Activated naive CD4-positive, alpha-beta T cell treated with anti-CD3 and anti-CD28 coated beads, Interleukin-2, amount 50 U/mL, for 24 hours (primary cell): ENCODE measurements at regions not wholly inside any gene's neighbourhood (a gene's known extent, or its start where the extent isn't known, plus 50 kb on each side); places are given as distances from the start of the nearest gene placed in this dataset.

Experiments used
- H3K27ac Mint-ChIP-seq: one replicate; pipeline ENCODE4 v1.8.0; 2021; ENCODE audit warnings: mild to moderate bottlenecking, mixed read lengths
- H3K27me3 Mint-ChIP-seq: one replicate; pipeline ENCODE4 v1.8.0; 2021; ENCODE audit warnings: mixed read lengths
- H3K36me3 Mint-ChIP-seq: one replicate; pipeline ENCODE4 v1.8.0; 2021; ENCODE audit warnings: mixed read lengths
- H3K4me1 Mint-ChIP-seq: one replicate; pipeline ENCODE4 v1.8.0; 2021; ENCODE audit warnings: mixed read lengths
- H3K4me3 Mint-ChIP-seq: one replicate; pipeline ENCODE4 v1.8.0; 2021; ENCODE audit warnings: mild to moderate bottlenecking, mixed read lengths
- H3K9me3 Mint-ChIP-seq: one replicate; pipeline ENCODE4 v1.8.0; 2021; ENCODE audit warnings: mixed read lengths

GRCh38 chr2:225971433-225971832 lies 571.9 kb downstream of the NYAP2 start:
- Mint-ChIP-seq H3K4me1 (no peaks in the 10 kb centered on the region), H3K4me3 (no peak overlapping the region), H3K27ac (no peak overlapping the region), H3K27me3 (no peaks in the 10 kb centered on the region), H3K9me3 (no peaks in the 10 kb centered on the region), H3K36me3 (no peaks in the 10 kb centered on the region)

GRCh38 chr2:225948903-225949302 lies 549.4 kb downstream of the NYAP2 start:
- H3K27ac Mint-ChIP-seq = no peak overlapping the region
- H3K4me3 Mint-ChIP-seq = no peak overlapping the region
- no peaks in the 10 kb centered on the region for H3K4me1 Mint-ChIP-seq
- H3K9me3 Mint-ChIP-seq = peaks cover 20% of the 10 kb centered on the region
- no peaks in the 10 kb centered on the region for H3K36me3 Mint-ChIP-seq
- no peaks in the 10 kb centered on the region for H3K27me3 Mint-ChIP-seq

GRCh38 chr2:225938991-225939390 lies 539.5 kb downstream of the NYAP2 start:
- peaks cover 16% of the 10 kb centered on the region for H3K9me3 Mint-ChIP-seq
- H3K4me1 Mint-ChIP-seq = no peaks in the 10 kb centered on the region
- H3K27me3 Mint-ChIP-seq = peaks cover 6% of the 10 kb centered on the region

GRCh38 chr2:225937625-225938187 lies 538.2 kb downstream of the NYAP2 start:
- Mint-ChIP-seq H3K36me3 (peaks cover 1% of the 10 kb centered on the region), H3K27me3 (peaks cover 9% of the 10 kb centered on the region)

More at GRCh38 chr2:225938991-225939390, 539.5 kb downstream of the NYAP2 start:
- Mint-ChIP-seq H3K4me3 (no peak overlapping the region), H3K27ac (no peak overlapping the region), H3K36me3 (peaks cover 1% of the 10 kb centered on the region)

GRCh38 chr2:225932811-225933413 lies 533.4 kb downstream of the NYAP2 start:
- peaks cover 5% of the 10 kb centered on the region for H3K27me3 Mint-ChIP-seq
- H3K4me1 Mint-ChIP-seq = no peaks in the 10 kb centered on the region
- peaks cover 11% of the 10 kb centered on the region for H3K9me3 Mint-ChIP-seq
- H3K4me3 Mint-ChIP-seq = no peak overlapping the region
- no peak overlapping the region for H3K27ac Mint-ChIP-seq
- no peaks in the 10 kb centered on the region for H3K36me3 Mint-ChIP-seq

More at GRCh38 chr2:225937625-225938187, 538.2 kb downstream of the NYAP2 start:
- no peak overlapping the region for H3K27ac Mint-ChIP-seq
- H3K4me3 Mint-ChIP-seq = no peak overlapping the region
- H3K4me1 Mint-ChIP-seq = no peaks in the 10 kb centered on the region
- H3K9me3 Mint-ChIP-seq = peaks cover 16% of the 10 kb centered on the region

- Mint-ChIP-seq H3K9me3 (peaks cover 5% of the 10 kb centered on the region), H3K4me3 (no peak overlapping the region), H3K36me3 (no peaks in the 10 kb centered on the region), H3K4me1 (no peaks in the 10 kb centered on the region), H3K27me3 (peaks cover 7% of the 10 kb centered on the region), H3K27ac (no peak overlapping the region)
Measured at GRCh38 chr2:225930687-225931086, 531.2 kb downstream of the NYAP2 start.

GRCh38 chr2:225920621-225921220 lies 521.2 kb downstream of the NYAP2 start:
- Mint-ChIP-seq H3K27me3 (peaks cover 5% of the 10 kb centered on the region), H3K9me3 (peaks cover 7% of the 10 kb centered on the region), H3K4me3 (no peak overlapping the region), H3K27ac (no peak overlapping the region), H3K36me3 (no peaks in the 10 kb centered on the region), H3K4me1 (no peaks in the 10 kb centered on the region)

GRCh38 chr2:225916692-225917091 lies 517.2 kb downstream of the NYAP2 start:
- no peaks in the 10 kb centered on the region for H3K4me1 Mint-ChIP-seq
- peaks cover 2% of the 10 kb centered on the region for H3K27me3 Mint-ChIP-seq
- peaks cover 7% of the 10 kb centered on the region for H3K9me3 Mint-ChIP-seq
- no peaks in the 10 kb centered on the region for H3K36me3 Mint-ChIP-seq
- H3K4me3 Mint-ChIP-seq = no peak overlapping the region
- no peak overlapping the region for H3K27ac Mint-ChIP-seq

GRCh38 chr2:225911019-225911418 lies 511.5 kb downstream of the NYAP2 start:
- Mint-ChIP-seq H3K4me3 (no peak overlapping the region), H3K27ac (no peak overlapping the region), H3K27me3 (no peaks in the 10 kb centered on the region), H3K9me3 (peaks cover 3% of the 10 kb centered on the region), H3K36me3 (no peaks in the 10 kb centered on the region), H3K4me1 (no peaks in the 10 kb centered on the region)

- no peak overlapping the region for H3K4me3 Mint-ChIP-seq
- no peaks in the 10 kb centered on the region for H3K9me3 Mint-ChIP-seq
- H3K4me1 Mint-ChIP-seq = no peaks in the 10 kb centered on the region
- H3K27me3 Mint-ChIP-seq = peaks cover 11% of the 10 kb centered on the region
- no peaks in the 10 kb centered on the region for H3K36me3 Mint-ChIP-seq
- H3K27ac Mint-ChIP-seq = no peak overlapping the region
Measured at GRCh38 chr2:225895126-225895525, 495.6 kb downstream of the NYAP2 start.

GRCh38 chr2:225894236-225894980 lies 494.9 kb downstream of the NYAP2 start:
- Mint-ChIP-seq H3K27me3 (peaks cover 10% of the 10 kb centered on the region), H3K9me3 (no peaks in the 10 kb centered on the region), H3K4me1 (peaks cover 2% of the 10 kb centered on the region), H3K36me3 (no peaks in the 10 kb centered on the region), H3K27ac (no peak overlapping the region), H3K4me3 (no peak overlapping the region)

GRCh38 chr2:225893151-225893550 lies 493.6 kb downstream of the NYAP2 start:
- H3K4me3 Mint-ChIP-seq = no peak overlapping the region
- H3K27me3 Mint-ChIP-seq = peaks cover 9% of the 10 kb centered on the region
- no peak overlapping the region for H3K27ac Mint-ChIP-seq
- no peaks in the 10 kb centered on the region for H3K9me3 Mint-ChIP-seq
- H3K36me3 Mint-ChIP-seq = no peaks in the 10 kb centered on the region
- H3K4me1 Mint-ChIP-seq = peaks cover 4% of the 10 kb centered on the region

GRCh38 chr2:225891771-225892170 lies 492.3 kb downstream of the NYAP2 start:
- H3K27me3 Mint-ChIP-seq = peaks cover 6% of the 10 kb centered on the region
- H3K4me1 Mint-ChIP-seq = peaks cover 4% of the 10 kb centered on the region
- H3K27ac Mint-ChIP-seq = no peak overlapping the region
- H3K36me3 Mint-ChIP-seq = no peaks in the 10 kb centered on the region
- no peak overlapping the region for H3K4me3 Mint-ChIP-seq
- H3K9me3 Mint-ChIP-seq = no peaks in the 10 kb centered on the region

GRCh38 chr2:225891013-225891412 lies 491.5 kb downstream of the NYAP2 start:
- Mint-ChIP-seq H3K9me3 (no peaks in the 10 kb centered on the region), H3K36me3 (no peaks in the 10 kb centered on the region), H3K4me3 (no peak overlapping the region), H3K27me3 (peaks cover 3% of the 10 kb centered on the region), H3K4me1 (peaks cover 4% of the 10 kb centered on the region), H3K27ac (no peak overlapping the region)

- H3K27me3 Mint-ChIP-seq = peaks cover 2% of the 10 kb centered on the region
- H3K9me3 Mint-ChIP-seq = no peaks in the 10 kb centered on the region
- H3K4me1 Mint-ChIP-seq = peaks cover 4% of the 10 kb centered on the region
- no peak overlapping the region for H3K4me3 Mint-ChIP-seq
- H3K27ac Mint-ChIP-seq = no peak overlapping the region
- H3K36me3 Mint-ChIP-seq = no peaks in the 10 kb centered on the region
Measured at GRCh38 chr2:225889452-225889851, 489.9 kb downstream of the NYAP2 start.

- H3K4me1 Mint-ChIP-seq = no peaks in the 10 kb centered on the region
- H3K9me3 Mint-ChIP-seq = no peaks in the 10 kb centered on the region
- no peak overlapping the region for H3K27ac Mint-ChIP-seq
- peaks cover 1% of the 10 kb centered on the region for H3K27me3 Mint-ChIP-seq
- H3K4me3 Mint-ChIP-seq = no peak overlapping the region
- no peaks in the 10 kb centered on the region for H3K36me3 Mint-ChIP-seq
Measured at GRCh38 chr2:225867071-225867470, 467.6 kb downstream of the NYAP2 start.
